NCI-H774 (cell line): ENCODE measurements at regions not wholly inside any gene's neighbourhood (a gene's known extent, or its start where the extent isn't known, plus 50 kb on each side); places are given as distances from the start of the nearest gene placed in this dataset.
"Not testable (repeated sequence)": the region's sequence is repeated elsewhere in the genome, so short reads cannot be mapped to it uniquely, and the experiment has no call there.

ENCODE experiments used
- DNase-seq: peaks from one replicate; lab custom pipeline; 2025; lab: John Stamatoyannopoulos, UW

GRCh38 chr5:53275666-53276065 lies 166.1 kb upstream of the MOCS2 start:
- DNase-seq, result no peak

DNA sequence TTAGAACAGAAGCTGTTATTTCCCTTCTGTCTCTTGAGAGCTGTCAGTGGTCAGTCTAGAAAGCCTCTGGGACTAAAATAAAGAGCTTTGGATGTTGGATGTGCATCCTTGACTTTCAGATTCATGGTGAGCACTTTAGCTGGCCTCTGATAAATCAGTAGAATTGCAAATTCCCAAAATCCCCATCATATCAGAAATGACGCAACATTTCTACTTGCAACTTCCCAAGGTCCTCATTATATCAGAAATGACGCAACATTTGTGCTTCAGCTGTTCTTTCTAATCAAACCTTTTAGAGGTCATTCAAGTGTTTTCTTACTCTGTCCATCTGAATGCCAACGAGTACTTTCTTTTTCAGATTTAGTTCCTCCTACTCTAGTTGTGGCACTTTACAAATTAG lies 167.3 kb upstream of the MOCS2 start:
- no peak for DNase-seq

GRCh38 chr5:53277491-53277890 lies 167.9 kb upstream of the MOCS2 start:
- no peak for DNase-seq

DNA sequence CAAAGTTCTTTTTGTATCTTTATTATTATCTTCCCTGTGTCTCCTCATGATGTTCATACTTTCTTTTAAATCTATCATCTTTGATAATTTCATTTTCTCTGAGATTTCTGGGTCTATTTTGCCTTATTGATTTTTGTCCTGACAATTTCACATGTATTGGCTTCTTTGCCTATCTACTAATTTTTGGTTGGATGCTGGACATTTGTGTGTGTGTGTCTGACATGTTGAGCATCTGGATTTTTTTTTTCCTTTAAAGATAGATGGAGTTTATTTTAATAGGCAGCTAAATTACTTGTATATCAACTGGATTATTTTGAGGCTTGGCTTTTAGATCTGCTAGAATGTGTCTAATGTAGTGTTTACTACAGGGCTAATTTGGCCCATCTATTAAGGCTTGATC lies 178.0 kb upstream of the MOCS2 start:
- no peak for DNase-seq

GRCh38 chr5:53288511-53288910 lies 179.0 kb upstream of the MOCS2 start:
- DNase-seq, result no peak

GRCh38 chr5:53291047-53291446 lies 181.5 kb upstream of the MOCS2 start:
- no peak for DNase-seq

DNA sequence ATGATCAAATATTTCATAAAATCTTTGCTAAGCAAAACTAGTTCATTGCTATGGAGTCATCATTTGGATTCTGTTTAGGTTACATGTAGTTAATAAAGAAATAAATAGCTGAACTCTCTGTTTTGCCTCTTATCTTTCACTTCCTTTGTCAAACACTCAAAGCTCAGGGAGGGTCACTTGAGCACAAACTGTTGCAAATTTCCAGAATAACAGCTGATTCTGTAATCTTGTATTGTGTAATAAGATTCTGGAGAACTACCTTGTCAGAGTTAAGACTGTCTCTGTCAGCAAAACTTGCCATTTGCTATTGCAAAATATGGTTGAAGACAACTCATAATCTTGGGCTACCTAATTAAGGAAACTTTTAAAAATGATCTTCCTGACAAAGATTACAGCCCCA lies 182.0 kb upstream of the MOCS2 start:
- DNase-seq, result no peak

DNA sequence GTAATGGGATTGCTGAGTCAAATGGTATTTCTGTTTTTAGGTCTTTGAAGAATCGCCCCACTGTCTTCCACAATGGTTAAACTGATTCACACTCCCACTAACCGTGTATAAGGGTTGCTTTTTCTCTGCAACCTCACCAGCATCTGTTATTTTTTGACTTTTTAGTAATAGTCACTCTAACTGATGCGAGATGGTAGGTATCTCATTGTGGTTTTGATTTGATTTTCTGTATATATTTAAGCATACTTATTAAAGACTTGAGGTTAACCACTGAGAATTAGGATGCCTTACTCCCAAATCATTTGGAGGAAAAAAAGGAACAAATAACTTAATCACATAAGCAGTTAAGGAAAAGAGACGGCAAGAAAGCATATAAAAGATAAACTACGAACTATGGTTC lies 181.6 kb upstream of the FST start:
- DNase-seq, result no peak

DNA sequence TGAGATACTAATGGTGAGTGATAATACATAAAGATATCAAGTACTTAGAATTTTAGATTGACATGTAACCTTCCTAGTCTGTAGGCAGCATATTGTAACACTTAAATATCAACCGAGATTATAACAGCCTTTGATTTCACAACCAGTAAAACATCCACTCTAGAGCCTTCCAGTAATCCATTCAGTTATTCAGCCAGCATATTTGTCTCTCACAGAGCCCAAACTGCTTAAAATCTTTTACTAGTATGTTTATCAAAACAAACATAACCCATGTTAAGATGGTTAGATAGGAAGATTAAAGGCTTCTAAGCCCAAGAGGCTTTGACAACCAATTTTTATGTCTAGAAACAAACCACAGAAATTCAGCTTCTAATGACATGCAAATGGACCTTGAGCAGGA lies 177.9 kb upstream of the FST start:
- DNase-seq, result no peak

- DNase-seq, result no peak
These were observed 177.3 kb upstream of the FST start for GRCh38 chr5:53303105-53303504.

DNA sequence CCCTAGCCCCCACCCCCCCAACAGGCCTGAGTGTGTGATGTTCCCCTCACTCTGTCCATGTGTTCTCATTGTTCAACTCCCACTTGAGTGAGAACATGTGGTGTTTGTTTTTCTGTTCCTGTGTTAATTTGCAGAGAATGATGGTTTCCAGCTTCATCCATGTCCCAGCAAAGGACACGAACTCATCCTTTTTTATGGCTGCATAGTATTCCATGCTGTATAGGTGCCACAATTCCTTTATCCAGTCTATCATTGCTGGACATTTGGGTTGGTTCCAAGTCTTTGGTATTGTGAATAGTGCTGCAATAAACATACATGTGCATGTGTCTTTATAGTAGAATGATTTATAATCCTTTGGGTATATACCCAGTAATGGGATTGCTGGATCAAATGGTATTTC lies 175.1 kb upstream of the FST start:
- not testable (repeated sequence) for DNase-seq

DNA sequence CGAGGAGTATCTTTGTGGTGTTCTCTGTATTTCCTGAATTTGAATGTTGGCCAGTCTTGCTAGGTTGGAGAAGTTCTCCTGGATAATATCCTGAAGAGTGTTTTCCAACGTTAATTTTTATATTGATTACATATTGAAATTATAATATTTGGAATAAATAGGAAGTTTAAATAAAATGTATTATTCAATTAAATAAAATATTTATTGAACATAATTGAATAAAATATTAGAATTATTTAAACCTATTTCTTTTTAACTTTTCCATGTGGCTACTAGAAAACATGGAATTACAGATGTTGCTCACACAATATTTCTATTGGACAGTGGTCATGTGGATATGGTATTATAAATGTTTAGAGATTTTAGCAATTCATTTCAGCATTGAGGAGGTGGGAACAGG lies 170.8 kb upstream of the FST start:
- no peak for DNase-seq

DNA sequence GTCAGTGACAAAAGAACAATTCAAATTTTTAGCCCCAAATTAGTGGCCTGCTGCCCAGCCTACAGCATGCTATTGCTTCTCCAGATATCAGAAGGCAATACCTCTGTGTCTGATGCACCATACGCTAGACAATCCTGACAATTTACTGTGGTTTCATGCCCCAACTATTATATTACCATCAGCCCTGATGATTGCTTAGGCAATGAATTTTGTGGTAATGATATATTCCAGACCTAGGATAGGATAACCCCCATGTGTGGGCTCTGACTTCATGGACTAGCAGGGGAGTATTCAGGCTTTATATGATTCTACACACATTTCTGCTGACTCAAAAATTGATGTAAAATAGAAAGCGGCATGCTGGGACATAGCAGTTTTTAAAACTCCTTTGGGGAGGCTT lies 168.7 kb upstream of the FST start:
- DNase-seq, result no peak

DNA sequence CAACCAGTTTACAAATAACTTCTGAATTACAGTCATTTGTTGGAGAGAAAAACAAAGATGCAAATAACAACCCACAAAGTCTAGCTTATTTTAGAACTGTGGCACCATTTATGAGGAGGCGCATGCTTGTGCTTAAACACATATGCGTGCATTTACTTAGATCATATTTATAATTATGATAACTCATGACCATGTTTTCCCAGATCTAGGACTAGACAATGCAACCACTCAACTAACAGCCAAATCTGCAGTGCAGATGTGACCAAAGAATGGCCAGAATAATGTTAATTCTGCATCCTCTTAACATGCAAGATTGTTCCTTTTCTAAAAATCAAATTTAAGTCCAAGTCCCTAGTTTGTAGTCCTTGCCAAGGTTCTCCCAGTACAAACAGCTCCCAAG lies 167.3 kb upstream of the FST start:
- no peak for DNase-seq

- DNase-seq, result no peak
These were observed 162.1 kb upstream of the FST start for GRCh38 chr5:53318303-53318702.

GRCh38 chr5:53319315-53319714 lies 161.1 kb upstream of the FST start:
- DNase-seq, result no peak

DNA sequence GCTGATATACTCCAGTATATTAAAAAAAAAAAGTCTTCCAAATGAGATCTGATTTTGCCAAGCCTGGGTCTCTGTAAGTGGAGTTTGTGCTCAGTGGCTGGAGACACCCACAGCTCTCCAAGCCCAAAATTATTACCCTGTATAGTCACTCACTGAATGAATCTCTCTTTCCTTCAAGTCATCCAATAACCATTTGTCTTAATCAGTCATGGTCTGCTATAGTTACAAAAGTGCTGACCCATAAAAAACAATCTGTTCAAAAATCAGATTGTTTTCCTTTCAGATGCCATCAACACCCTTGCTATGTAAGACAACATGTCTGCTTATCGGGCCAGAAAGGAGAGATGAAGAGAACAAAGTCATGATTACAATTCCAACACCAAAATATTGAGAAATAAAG lies 159.4 kb upstream of the FST start:
- DNase-seq, result no peak

- DNase-seq, result no peak
These were observed 158.7 kb upstream of the FST start for GRCh38 chr5:53321721-53322120.

GRCh38 chr5:53322257-53322656 lies 158.2 kb upstream of the FST start:
- no peak for DNase-seq

GRCh38 chr5:53323511-53323910 lies 156.9 kb upstream of the FST start:
- DNase-seq, result no peak

- no peak for DNase-seq
These were observed 156.3 kb upstream of the FST start for GRCh38 chr5:53323943-53324642.

DNA sequence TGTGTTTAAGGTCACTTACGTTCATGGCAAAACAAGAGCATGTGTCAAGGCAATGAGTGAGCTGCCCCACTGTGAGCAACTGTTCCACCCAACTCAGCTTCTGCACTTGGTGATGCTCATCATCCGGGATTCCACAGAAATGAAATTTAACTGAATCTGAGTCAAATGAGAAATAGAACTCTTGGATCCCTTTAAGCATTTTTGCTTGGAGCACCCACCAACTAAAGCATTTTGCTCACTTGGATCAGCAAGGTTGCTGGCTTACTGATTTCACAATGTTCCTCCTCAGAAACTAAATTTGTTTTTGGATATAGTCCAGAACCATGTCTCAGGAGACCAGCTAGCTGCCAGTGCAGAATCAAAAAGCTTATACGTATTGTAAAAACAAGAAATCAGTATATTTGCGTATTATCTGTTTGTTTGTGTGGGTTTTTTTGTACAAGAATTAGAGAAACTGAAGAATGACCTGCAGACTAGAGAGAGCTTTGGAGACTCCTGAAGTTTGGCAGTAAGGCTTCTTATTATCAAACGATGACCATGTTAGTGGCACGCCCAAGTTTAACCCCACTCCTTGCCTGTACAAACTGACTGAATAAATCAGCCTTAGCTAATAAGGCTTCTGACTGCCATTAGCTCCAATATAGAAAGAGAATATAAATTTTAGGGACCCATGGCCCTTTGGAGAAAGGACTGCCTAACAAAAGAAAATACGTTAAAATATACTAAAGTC lies 153.8 kb upstream of the FST start:
- no peak for DNase-seq

DNA sequence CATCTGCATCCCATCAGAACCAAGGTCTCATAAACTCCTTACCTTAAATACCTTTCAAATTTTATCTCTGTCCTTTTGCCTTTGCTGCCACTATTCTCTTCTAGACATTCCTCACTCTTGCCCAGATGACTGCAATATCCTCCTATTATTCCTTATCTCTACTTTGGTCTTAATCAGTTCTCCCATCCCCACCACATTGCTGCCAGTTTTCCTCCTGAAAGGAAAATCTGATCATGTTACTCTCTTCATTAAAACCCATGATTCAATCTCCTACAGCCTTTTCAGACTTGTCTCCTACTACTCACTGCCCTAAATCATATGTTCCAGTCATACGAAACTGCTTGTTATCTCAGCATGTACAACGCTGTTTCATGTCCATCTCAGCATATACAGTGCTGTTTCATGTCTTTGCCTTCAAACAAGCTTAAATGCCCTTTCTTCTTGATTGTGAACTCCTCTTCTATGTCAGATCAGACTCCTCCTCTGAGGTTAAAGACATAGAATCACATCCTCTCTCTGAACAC lies 152.6 kb upstream of the FST start:
- no peak for DNase-seq

DNA sequence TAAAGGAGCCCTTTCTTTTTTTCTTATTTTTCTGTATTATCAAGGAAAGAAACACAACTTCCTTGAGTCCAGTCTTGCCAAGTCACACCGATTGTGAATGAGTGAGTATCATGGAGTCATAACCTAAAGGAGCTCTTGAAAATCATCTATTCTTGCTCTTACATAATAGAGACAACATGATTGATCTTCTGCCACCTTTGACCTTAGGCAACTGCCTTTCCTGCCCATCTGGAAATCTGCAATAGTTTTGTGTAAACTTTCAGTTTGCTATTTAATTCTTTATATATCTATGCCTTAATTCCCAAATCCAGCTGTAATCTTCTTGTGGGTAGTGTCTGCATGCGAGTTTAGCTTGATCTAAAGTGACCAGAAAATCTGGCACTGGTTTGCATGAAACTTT lies 149.9 kb upstream of the FST start:
- no peak for DNase-seq
